GM21367 (cell line): ENCODE measurements at regions not wholly inside any gene's neighbourhood (a gene's known extent, or its start where the extent isn't known, plus 50 kb on each side); places are given as distances from the start of the nearest gene placed in this dataset.

Experiments used
- ATAC-seq: cut with Tn5 transposase; IDR thresholded peaks from one replicate; pipeline ENCODE4 v1.9.1; 2021; ENCODE audit not compliant: unreplicated experiment

DNA sequence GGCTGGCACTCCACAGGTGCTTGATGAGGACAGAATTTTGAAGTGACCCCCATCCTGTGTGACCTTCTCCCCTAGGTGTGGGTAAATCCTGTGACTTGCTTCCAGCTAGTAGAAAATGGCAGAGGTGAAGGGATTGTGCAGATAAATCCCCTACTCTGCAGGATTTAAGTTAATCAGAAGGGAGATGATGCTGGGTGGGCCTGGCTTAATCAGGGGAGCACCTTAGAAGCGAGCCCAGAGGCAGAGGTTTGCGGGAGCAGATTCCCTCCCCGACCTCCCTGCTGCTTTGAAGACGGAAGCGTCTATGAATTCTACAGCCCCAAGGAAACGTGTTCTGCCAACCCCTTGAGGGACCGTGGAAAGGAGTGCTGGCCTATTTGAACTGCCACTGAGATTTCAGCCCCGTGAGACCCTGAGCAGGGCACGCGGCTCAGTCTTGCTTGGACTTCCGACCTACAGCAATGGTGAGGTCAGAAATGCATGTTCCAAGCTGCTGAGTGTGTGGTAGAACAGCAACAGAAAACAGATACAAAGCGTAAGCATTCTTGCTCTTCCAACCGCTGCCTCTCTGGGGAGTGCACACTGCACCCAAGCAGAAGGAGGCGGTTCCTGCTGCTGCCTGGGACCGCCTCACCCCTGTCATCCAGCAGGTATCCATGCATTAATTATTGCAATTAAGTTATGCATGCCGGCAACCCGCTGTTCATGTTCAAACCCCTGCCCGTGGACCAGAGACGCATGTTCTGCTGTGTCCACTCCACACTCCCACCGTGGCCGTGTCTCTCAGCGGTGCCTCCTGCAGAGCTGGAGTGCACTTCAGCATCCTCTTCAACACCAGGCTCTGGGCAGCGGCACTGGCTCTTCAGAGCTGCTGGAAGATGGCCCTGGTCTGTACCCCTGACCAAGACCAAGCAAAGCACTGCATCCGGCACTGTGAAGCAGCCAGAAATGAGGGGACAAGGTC, 54.6 kb upstream of the RXRA start:
- no peak for ATAC-seq

- ATAC-seq, result no peak
Measured at GRCh38 chr9:134272302-134273023, 53.8 kb upstream of the RXRA start.

GRCh38 chr9:134273647-134274046, 52.6 kb upstream of the RXRA start:
- ATAC-seq, result no peak

- ATAC-seq, result no peak
Measured at GRCh38 chr9:134275375-134275774, 50.9 kb upstream of the RXRA start.

- ATAC-seq, result no peak
Measured at GRCh38 chr9:134276453-134277245, 49.6 kb upstream of the RXRA start.
